Smooth muscle cell (in vitro differentiated cells): ENCODE measurements at regions not wholly inside any gene's neighbourhood (a gene's known extent, or its start where the extent isn't known, plus 50 kb on each side); places are given as distances from the start of the nearest gene placed in this dataset.

Experiments used
- DNase-seq: peaks from one replicate; lab custom pipeline; 2025; ENCODE audit not compliant: unreplicated experiment; lab: John Stamatoyannopoulos, UW
- H2AFZ ChIP-seq: fragments of 200-600 bp; sonication (generic); 2 replicates; pipeline ENCODE4 v1.6.0; 2016; ENCODE audit warnings: antibody characterized with exemption, low read depth, mild to moderate bottlenecking
- H3F3A ChIP-seq: fragments of 200-600 bp; sonication (generic); 2 replicates; pipeline ENCODE4 v1.6.0; 2017; ENCODE audit warnings: antibody characterized with exemption, low read depth
- H3K27ac ChIP-seq: fragments of 200-600 bp; sonication (generic); 2 replicates; pipeline ENCODE4 v1.5.1; 2016; ENCODE audit warnings: low read depth, mild to moderate bottlenecking
- H3K27me3 ChIP-seq: fragments of 200-600 bp; sonication (generic); 2 replicates; pipeline ENCODE4 v1.6.1; 2016; ENCODE audit warnings: low read depth, mild to moderate bottlenecking
- H3K36me3 ChIP-seq: fragments of 200-600 bp; sonication (generic); 2 replicates; pipeline ENCODE4 v1.5.1; 2016; ENCODE audit warnings: low read depth
- H3K4me1 ChIP-seq: fragments of 200-600 bp; sonication (generic); 2 replicates; pipeline ENCODE4 v1.5.1; 2016; ENCODE audit warnings: low read depth
- H3K4me2 ChIP-seq: fragments of 200-600 bp; sonication (generic); 2 replicates; pipeline ENCODE4 v1.6.0; 2016; ENCODE audit warnings: mild to moderate bottlenecking
- H3K4me3 ChIP-seq: fragments of 200-600 bp; sonication (generic); 2 replicates; pipeline ENCODE4 v1.5.1; 2016; ENCODE audit warnings: mild to moderate bottlenecking
- H3K79me2 ChIP-seq: fragments of 200-600 bp; sonication (generic); 2 replicates; pipeline ENCODE4 v1.6.0; 2016; ENCODE audit warnings: low read depth, mild to moderate bottlenecking
- H3K9ac ChIP-seq: fragments of 200-600 bp; sonication (generic); 2 replicates; pipeline ENCODE4 v1.6.0; 2016; ENCODE audit warnings: low read depth
- H3K9me3 ChIP-seq: fragments of 200-600 bp; sonication (generic); replicated peaks from 2 replicates; pipeline ENCODE4 v1.5.1; 2016; ENCODE audit warnings: low read depth
- H4K20me1 ChIP-seq: fragments of 200-600 bp; sonication (generic); 2 replicates; pipeline ENCODE4 v1.6.0; 2016; ENCODE audit warnings: low read depth
- CTCF ChIP-seq: fragments of 200-600 bp; sonication (generic); IDR thresholded peaks from 2 replicates; pipeline ENCODE4 v1.5.1; 2017; ENCODE audit warnings: borderline replicate concordance, mild to moderate bottlenecking, antibody characterized with exemption; ENCODE audit not compliant: insufficient read depth, poor library complexity, severe bottlenecking
- WGBS: methylation state at CpG from one replicate; pipeline ENCODE4 v1.1.7; 2016; ENCODE audit warnings: low lambda C conversion rate; 5-methylcytosine and 5-hydroxymethylcytosine counted together

- Histone ChIP-seq H3F3A (no peaks in the 10 kb centered on the region), H4K20me1 (no peaks in the 10 kb centered on the region), H3K9me3 (no peaks in the 10 kb centered on the region), H3K79me2 (no peaks in the 10 kb centered on the region), H3K4me2 (no peak overlapping the region), H3K36me3 (no peaks in the 10 kb centered on the region), H3K4me1 (no peaks in the 10 kb centered on the region), H3K27ac (no peak overlapping the region), H3K4me3 (no peak overlapping the region), H3K9ac (no peak overlapping the region), H2AFZ (no peak overlapping the region), H3K27me3 (no peaks in the 10 kb centered on the region)
- no peak for TF ChIP-seq CTCF
- DNase-seq: no peak
- WGBS: 97% methylated on average over 6 of the region's 6 CpGs
Measured at GRCh38 chr6:51015394-51015793, 196.7 kb downstream of the TFAP2B start.

DNA sequence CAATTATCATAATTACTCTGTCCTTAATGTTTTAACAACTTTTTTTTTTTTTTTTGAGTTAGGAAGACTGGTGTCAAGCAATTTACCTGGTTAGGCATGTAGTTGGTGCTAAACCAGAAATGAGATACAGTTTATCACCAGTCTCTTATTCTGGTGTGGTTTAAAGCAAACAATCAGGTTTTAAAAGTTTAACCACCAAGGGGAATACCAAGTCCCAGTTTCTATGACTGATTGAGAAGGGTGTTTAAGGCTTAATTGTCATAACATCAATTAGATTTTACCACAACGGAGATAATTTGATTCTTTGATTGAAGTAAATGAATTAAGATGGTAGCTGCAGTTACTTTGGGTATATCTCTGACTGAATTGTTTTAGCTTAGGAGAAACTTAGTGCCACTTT is 197.8 kb downstream of the TFAP2B start:
- WGBS: 79% methylated on average over 1 of the region's 1 CpG
- H2AFZ ChIP-seq: no peak overlapping the region
- H3K4me2 ChIP-seq: no peak overlapping the region
- H3K27ac ChIP-seq: no peak overlapping the region
- H3K79me2 ChIP-seq: no peaks in the 10 kb centered on the region
- no peak for DNase-seq
- no peaks in the 10 kb centered on the region for H3F3A ChIP-seq
- H3K4me3 ChIP-seq: no peak overlapping the region
- H3K9ac ChIP-seq: no peak overlapping the region
- H3K27me3 ChIP-seq: no peaks in the 10 kb centered on the region
- no peak for TF ChIP-seq CTCF
- no peaks in the 10 kb centered on the region for H3K9me3 ChIP-seq
- no peaks in the 10 kb centered on the region for H3K4me1 ChIP-seq
- H3K36me3 ChIP-seq: no peaks in the 10 kb centered on the region
- H4K20me1 ChIP-seq: no peaks in the 10 kb centered on the region

DNA sequence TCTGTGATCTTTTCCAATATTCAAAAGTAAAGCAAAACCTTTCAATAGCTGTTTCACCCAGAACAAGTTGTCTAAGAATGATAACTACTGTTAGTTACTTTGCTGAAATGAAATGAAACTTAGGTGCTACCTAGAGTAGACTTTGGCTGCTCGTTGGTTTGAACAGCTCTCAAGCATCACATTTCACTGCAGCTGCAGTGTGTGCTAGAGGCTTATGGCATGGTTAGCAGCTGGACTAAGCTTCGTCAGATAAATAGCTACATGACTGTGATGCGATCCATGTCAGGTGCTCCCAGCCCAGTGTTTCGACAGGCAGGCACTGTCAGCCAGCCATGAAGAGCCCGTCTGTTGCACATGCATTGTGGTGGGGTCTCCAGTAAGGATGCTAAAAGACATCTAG is 201.1 kb downstream of the TFAP2B start:
- H3K27ac ChIP-seq: no peak overlapping the region
- no peaks in the 10 kb centered on the region for H3K27me3 ChIP-seq
- H2AFZ ChIP-seq: no peak overlapping the region
- 80% methylated on average over 5 of the region's 5 CpGs for WGBS
- no peak for TF ChIP-seq CTCF
- no peak overlapping the region for H3K4me2 ChIP-seq
- H3K4me3 ChIP-seq: no peak overlapping the region
- H4K20me1 ChIP-seq: no peaks in the 10 kb centered on the region
- H3K79me2 ChIP-seq: no peaks in the 10 kb centered on the region
- DNase-seq: no peak
- no peaks in the 10 kb centered on the region for H3F3A ChIP-seq
- H3K9ac ChIP-seq: no peak overlapping the region
- no peaks in the 10 kb centered on the region for H3K36me3 ChIP-seq
- no peaks in the 10 kb centered on the region for H3K4me1 ChIP-seq
- H3K9me3 ChIP-seq: no peaks in the 10 kb centered on the region

DNA sequence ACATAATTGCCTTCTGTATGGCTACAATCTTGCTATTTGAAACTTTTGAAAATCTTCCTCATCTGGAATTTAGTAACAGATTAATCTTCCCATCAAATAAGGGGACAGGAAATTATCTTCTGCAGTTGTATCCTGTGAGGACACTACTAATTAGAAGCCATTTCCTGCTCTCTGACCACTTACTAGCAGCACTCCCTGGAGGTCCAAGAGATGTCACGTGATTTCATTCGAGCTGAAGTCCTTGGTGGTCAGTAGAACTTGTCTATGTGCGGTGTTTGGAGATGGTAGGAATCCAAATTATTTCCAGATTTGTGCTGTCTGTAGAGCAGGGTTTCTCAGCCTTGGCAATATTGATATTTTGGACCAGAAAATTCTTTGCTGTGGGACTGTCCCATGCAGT is 202.5 kb downstream of the TFAP2B start:
- Histone ChIP-seq H3K9me3 (no peaks in the 10 kb centered on the region), H2AFZ (no peak overlapping the region), H3F3A (no peaks in the 10 kb centered on the region), H3K4me3 (no peak overlapping the region), H3K4me1 (no peaks in the 10 kb centered on the region), H3K79me2 (no peaks in the 10 kb centered on the region), H3K27me3 (no peaks in the 10 kb centered on the region), H3K4me2 (no peak overlapping the region), H3K27ac (no peak overlapping the region), H3K9ac (no peak overlapping the region), H3K36me3 (no peaks in the 10 kb centered on the region), H4K20me1 (no peaks in the 10 kb centered on the region)
- DNase-seq: no peak
- WGBS: 79% methylated on average over 3 of the region's 3 CpGs
- no peak for TF ChIP-seq CTCF
